GM21786 (cell line): ENCODE measurements at regions not wholly inside any gene's neighbourhood (a gene's known extent, or its start where the extent isn't known, plus 50 kb on each side); places are given as distances from the start of the nearest gene placed in this dataset.
"Not testable (repeated sequence)": the region's sequence is repeated elsewhere in the genome, so short reads cannot be mapped to it uniquely, and the experiment has no call there.

Experiments
- ATAC-seq: cut with Tn5 transposase; IDR thresholded peaks from one replicate; pipeline ENCODE4 v1.9.1; 2021; ENCODE audit not compliant: unreplicated experiment

GRCh38 chr9:65397763-65398719, 113.0 kb upstream of the FOXD4L5 start:
- ATAC-seq, result not testable (repeated sequence)

- not testable (repeated sequence) for ATAC-seq
Observed at GRCh38 chr9:65397226-65397625, 112.2 kb upstream of the FOXD4L5 start.

GRCh38 chr9:65396601-65397000, 111.6 kb upstream of the FOXD4L5 start:
- ATAC-seq, result not testable (repeated sequence)

GRCh38 chr9:65395789-65396188, 110.8 kb upstream of the FOXD4L5 start:
- ATAC-seq, result not testable (repeated sequence)

GRCh38 chr9:65395121-65395520, 110.1 kb upstream of the FOXD4L5 start:
- not testable (repeated sequence) for ATAC-seq

GRCh38 chr9:65393111-65393810, 108.3 kb upstream of the FOXD4L5 start:
- ATAC-seq, result not testable (repeated sequence)

- ATAC-seq, result not testable (repeated sequence)
Observed at GRCh38 chr9:65392611-65393010, 107.6 kb upstream of the FOXD4L5 start.

- ATAC-seq, result not testable (repeated sequence)
Observed at GRCh38 chr9:65389710-65390109, 104.7 kb upstream of the FOXD4L5 start.

GRCh38 chr9:65389216-65389615, 104.2 kb upstream of the FOXD4L5 start:
- not testable (repeated sequence) for ATAC-seq

- ATAC-seq, result peak; percentile 96
Observed at GRCh38 chr9:65386699-65387098, 101.7 kb upstream of the FOXD4L5 start.

- not testable (repeated sequence) for ATAC-seq
Observed at GRCh38 chr9:65386191-65386590, 101.2 kb upstream of the FOXD4L5 start.

- ATAC-seq, result not testable (repeated sequence)
Observed at GRCh38 chr9:65385655-65386024, 100.6 kb upstream of the FOXD4L5 start.

GRCh38 chr9:65384759-65385654, 100.0 kb upstream of the FOXD4L5 start:
- not testable (repeated sequence) for ATAC-seq

- ATAC-seq, result not testable (repeated sequence)
Observed at GRCh38 chr9:65384066-65384465, 99.1 kb upstream of the FOXD4L5 start.

GRCh38 chr9:65383646-65384045, 98.6 kb upstream of the FOXD4L5 start:
- ATAC-seq, result not testable (repeated sequence)

- ATAC-seq, result not testable (repeated sequence)
Observed at GRCh38 chr9:65382701-65383318, 97.8 kb upstream of the FOXD4L5 start.
